GM12878 (cell line): ENCODE measurements at regions not wholly inside any gene's neighbourhood (a gene's known extent, or its start where the extent isn't known, plus 50 kb on each side); places are given as distances from the start of the nearest gene placed in this dataset.

Experiments
- ATAC-seq: fragments of 200-7000 bp; cut with Tn5 transposase; 3 replicates; pipeline ENCODE4 v1.9.1; 2020; ENCODE audit warnings: mild to moderate bottlenecking, moderate library complexity
- BruUV-seq: library from RNA; stranded (reverse); fragments of 400-500 nt; replicated peaks from 2 replicates; lab custom pipeline; 2021; lab: Mats Ljungman, UMichigan
- CTCF ChIA-PET: fragments of 300-600 bp; sonication (Branson Sonifier 250); formaldehyde crosslinking; extraction: SDS; loops from one replicate; lab custom pipeline; 2021; ENCODE audit warnings: inconsistent platforms; lab: Yijun Ruan, JAX
- POLR2A ChIA-PET: fragments of 350-600 bp; formaldehyde crosslinking; extraction: SDS; loops from one replicate; lab custom pipeline; 2021; ENCODE audit warnings: inconsistent platforms; lab: Charles Lee
- RAD21 ChIA-PET: fragments of 300-600 bp; sonication (Branson Sonifier 250); formaldehyde crosslinking; loops from one replicate; lab custom pipeline; 2023; ENCODE audit warnings: antibody characterized with exemption; ENCODE audit not compliant: unreplicated experiment; lab: Charles Lee
- SMC1A ChIA-PET: fragments of 300-600 bp; sonication (Branson Sonifier 250); formaldehyde crosslinking; loops from one replicate; lab custom pipeline; 2023; ENCODE audit not compliant: unreplicated experiment, uncharacterized antibody; lab: Charles Lee
- DNase-seq: peaks from one replicate; pipeline ENCODE4 v3.0.0-alpha.2; 2011; ENCODE audit warnings: low read depth, low spot score
- FAIRE-seq: peaks from 3 replicates; lab custom pipeline; 2011; peaks lifted over from hg19 to GRCh38; lab: Jason Lieb, UNC
- H2AFZ ChIP-seq: 2 replicates; pipeline ENCODE4 v1.6.0; 2011; ENCODE audit warnings: low read depth, low read length, control low read depth; ENCODE audit not compliant: control insufficient read depth
- H3K27ac ChIP-seq: 2 replicates; pipeline ENCODE4 v1.5.1; 2011; ENCODE audit warnings: control low read depth; ENCODE audit not compliant: control insufficient read depth, insufficient read depth
- H3K27me3 ChIP-seq, 2 experiments: replicated peaks in 1 of 2; 2 replicates each; pipeline versions ENCODE4 v1.6.0 to v1.6.1; 2011; ENCODE audit warnings: low read length in 1 of 2; ENCODE audit not compliant: control insufficient read depth in 2 of 2, insufficient read depth in 2 of 2
- H3K36me3 ChIP-seq, 2 experiments: 2 replicates each; pipeline ENCODE4 v1.5.1; 2011; ENCODE audit warnings: low read length in 1 of 2; ENCODE audit not compliant: control insufficient read depth in 2 of 2, insufficient read depth in 2 of 2
- H3K4me1 ChIP-seq: 2 replicates; pipeline ENCODE4 v1.6.1; 2011; ENCODE audit warnings: mild to moderate bottlenecking, low read length, moderate library complexity, mixed read lengths; ENCODE audit not compliant: control insufficient read depth, insufficient read depth
- H3K4me2 ChIP-seq: 2 replicates; pipeline ENCODE4 v1.6.0; 2011; ENCODE audit warnings: control low read depth; ENCODE audit not compliant: control insufficient read depth, insufficient read depth
- H3K4me3 ChIP-seq: fragments of 200-600 bp; sonication (generic); 2 replicates; pipeline ENCODE4 v1.5.1; 2016
- H3K79me2 ChIP-seq: 2 replicates; pipeline ENCODE4 v1.6.0; 2011; ENCODE audit warnings: low read length; ENCODE audit not compliant: control insufficient read depth, insufficient read depth
- H3K9ac ChIP-seq: 2 replicates; pipeline ENCODE4 v1.8.0; 2011; ENCODE audit warnings: low read length, control low read depth, mixed read lengths; ENCODE audit not compliant: control insufficient read depth, insufficient read depth
- H3K9me3 ChIP-seq: replicated peaks from 3 replicates; pipeline ENCODE4 v1.5.1; 2011; ENCODE audit warnings: mild to moderate bottlenecking, low read length; ENCODE audit not compliant: control insufficient read depth, insufficient read depth
- H4K20me1 ChIP-seq: 2 replicates; pipeline ENCODE4 v1.6.0; 2011; ENCODE audit not compliant: control insufficient read depth, insufficient read depth
- CBX5 ChIP-seq: sonication (generic); IDR thresholded peaks from 2 replicates; pipeline ENCODE4 v1.6.1; 2016; ENCODE audit warnings: low read depth, moderate library complexity, mild to moderate bottlenecking, inconsistent platforms
- EP300 ChIP-seq, 2 experiments: fragments of 150-350 bp in 1 of 2; IDR thresholded peaks; 2 replicates each; pipeline ENCODE4 v1.6.1; 2011 to 2012; ENCODE audit warnings: low read depth in 2 of 2, low read length in 2 of 2, borderline replicate concordance in 1 of 2, improper control_type of control experiment in 1 of 2, inconsistent platforms in 1 of 2; ENCODE audit not compliant: control insufficient read depth in 1 of 2
- HDAC2 ChIP-seq: fragments of 200-600 bp; sonication (generic); IDR thresholded peaks from 2 replicates; pipeline ENCODE4 v1.6.1; 2017
- POU2F2 ChIP-seq: IDR thresholded peaks from 3 replicates; pipeline ENCODE4 v1.6.1; 2011; ENCODE audit warnings: low read depth, mild to moderate bottlenecking, low read length, borderline replicate concordance
- RCOR1 ChIP-seq: conservative IDR thresholded peaks from 2 replicates; pipeline ENCODE4 v1.6.1; 2012; ENCODE audit warnings: low read depth, low read length, improper control_type of control experiment
- RUNX3 ChIP-seq: IDR thresholded peaks from 2 replicates; pipeline ENCODE4 v1.6.1; 2012; ENCODE audit warnings: low read length, inconsistent platforms
- SIN3A ChIP-seq: IDR thresholded peaks from 2 replicates; pipeline ENCODE4 v1.6.1; 2012; ENCODE audit warnings: low read depth, low read length, improper control_type of control experiment
- SREBF2 ChIP-seq: IDR thresholded peaks from 2 replicates; pipeline ENCODE4 v1.6.1; 2012; ENCODE audit warnings: mild to moderate bottlenecking, low read length
- STAT3 ChIP-seq: IDR thresholded peaks from 2 replicates; pipeline ENCODE4 v1.6.1; 2011; ENCODE audit warnings: low read depth, low read length, improper control_type of control experiment
- ZNF217 ChIP-seq: fragments of 450-650 bp; IDR thresholded peaks from 2 replicates; pipeline ENCODE4 v1.6.1; 2017; ENCODE audit warnings: antibody characterized with exemption, mild to moderate bottlenecking
- ZNF24 ChIP-seq: fragments of 450-650 bp; IDR thresholded peaks from 2 replicates; pipeline ENCODE4 v1.6.1; 2017; ENCODE audit warnings: antibody characterized with exemption, mild to moderate bottlenecking
- ZNF274 ChIP-seq: IDR thresholded peaks from one replicate; pipeline ENCODE4 v1.8.0; 2011; ENCODE audit not compliant: insufficient read length, insufficient read depth
- in situ Hi-C: fragments of 300-500 bp; cut with MboI; formaldehyde crosslinking; loops from 9 replicates; pipeline ENCODE4 v1.14.3; 2018; ENCODE audit warnings: mixed read lengths
- intact Hi-C: fragments of 100-400 bp; cut with micrococcal nuclease; formaldehyde crosslinking; loops from one replicate; pipeline ENCODE4 v1.14.2; 2022; ENCODE audit not compliant: unreplicated experiment
- TF ChIP-seq, protein P1 (sequence below): fragments of 450-650 bp; IDR thresholded peaks from 2 replicates; pipeline ENCODE4 v1.6.1; 2017; ENCODE audit warnings: mild to moderate bottlenecking, moderate library complexity
- TF ChIP-seq, protein P2 (sequence below): fragments of 150-350 bp; IDR thresholded peaks from 2 replicates; pipeline ENCODE4 v1.6.1; 2014; ENCODE audit warnings: mild to moderate bottlenecking, low read depth, low read length
- TF ChIP-seq, protein P3 (sequence below): fragments of 450-650 bp; formaldehyde crosslinking; IDR thresholded peaks from 2 replicates; pipeline ENCODE4 v1.4.0; 2020; ENCODE audit warnings: mild to moderate bottlenecking, moderate library complexity

DNA sequence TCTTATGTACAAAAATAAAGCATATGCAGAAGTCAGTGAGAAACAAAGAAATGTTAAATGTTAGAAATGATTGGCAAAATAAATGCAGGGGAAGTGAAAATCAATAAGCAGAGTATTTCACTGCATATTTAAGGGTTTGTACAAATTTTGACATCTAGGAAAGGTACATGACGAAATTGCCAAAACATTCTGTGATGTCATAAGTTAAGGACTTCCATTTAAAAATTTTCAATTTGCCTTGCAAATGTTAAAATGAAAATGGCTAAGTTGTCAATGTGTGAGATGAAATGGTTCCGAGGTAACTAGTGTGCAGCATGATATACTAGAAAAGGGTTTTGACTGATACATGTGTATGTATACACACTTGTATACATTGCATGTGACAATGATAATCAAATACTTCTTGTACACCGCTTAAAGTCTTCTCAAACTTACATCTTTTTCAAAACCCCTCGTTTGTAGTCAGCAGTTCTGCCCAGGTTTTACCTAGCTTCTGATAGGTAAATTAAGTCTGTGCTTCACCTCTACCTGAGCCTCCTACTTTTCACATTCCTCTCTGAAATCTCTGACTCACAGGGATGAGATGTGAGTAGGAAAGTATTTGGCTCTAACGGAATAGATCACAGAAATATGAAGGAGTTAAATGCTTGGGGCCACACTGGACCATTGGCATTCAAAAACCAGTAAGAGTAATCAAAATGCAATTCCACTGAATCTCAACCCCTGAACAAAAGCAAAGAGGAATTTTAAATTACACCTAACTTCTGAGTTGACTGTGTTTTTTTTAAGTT, 442.4 kb upstream of the FOXG1 start (continued):
- TF ChIP-seq, protein P1, sequence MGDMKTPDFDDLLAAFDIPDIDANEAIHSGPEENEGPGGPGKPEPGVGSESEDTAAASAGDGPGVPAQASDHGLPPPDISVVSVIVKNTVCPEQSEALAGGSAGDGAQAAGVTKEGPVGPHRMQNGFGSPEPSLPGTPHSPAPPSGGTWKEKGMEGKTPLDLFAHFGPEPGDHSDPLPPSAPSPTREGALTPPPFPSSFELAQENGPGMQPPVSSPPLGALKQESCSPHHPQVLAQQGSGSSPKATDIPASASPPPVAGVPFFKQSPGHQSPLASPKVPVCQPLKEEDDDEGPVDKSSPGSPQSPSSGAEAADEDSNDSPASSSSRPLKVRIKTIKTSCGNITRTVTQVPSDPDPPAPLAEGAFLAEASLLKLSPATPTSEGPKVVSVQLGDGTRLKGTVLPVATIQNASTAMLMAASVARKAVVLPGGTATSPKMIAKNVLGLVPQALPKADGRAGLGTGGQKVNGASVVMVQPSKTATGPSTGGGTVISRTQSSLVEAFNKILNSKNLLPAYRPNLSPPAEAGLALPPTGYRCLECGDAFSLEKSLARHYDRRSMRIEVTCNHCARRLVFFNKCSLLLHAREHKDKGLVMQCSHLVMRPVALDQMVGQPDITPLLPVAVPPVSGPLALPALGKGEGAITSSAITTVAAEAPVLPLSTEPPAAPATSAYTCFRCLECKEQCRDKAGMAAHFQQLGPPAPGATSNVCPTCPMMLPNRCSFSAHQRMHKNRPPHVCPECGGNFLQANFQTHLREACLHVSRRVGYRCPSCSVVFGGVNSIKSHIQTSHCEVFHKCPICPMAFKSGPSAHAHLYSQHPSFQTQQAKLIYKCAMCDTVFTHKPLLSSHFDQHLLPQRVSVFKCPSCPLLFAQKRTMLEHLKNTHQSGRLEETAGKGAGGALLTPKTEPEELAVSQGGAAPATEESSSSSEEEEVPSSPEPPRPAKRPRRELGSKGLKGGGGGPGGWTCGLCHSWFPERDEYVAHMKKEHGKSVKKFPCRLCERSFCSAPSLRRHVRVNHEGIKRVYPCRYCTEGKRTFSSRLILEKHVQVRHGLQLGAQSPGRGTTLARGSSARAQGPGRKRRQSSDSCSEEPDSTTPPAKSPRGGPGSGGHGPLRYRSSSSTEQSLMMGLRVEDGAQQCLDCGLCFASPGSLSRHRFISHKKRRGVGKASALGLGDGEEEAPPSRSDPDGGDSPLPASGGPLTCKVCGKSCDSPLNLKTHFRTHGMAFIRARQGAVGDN = no peak
- no peak for TF ChIP-seq ZNF24
- TF ChIP-seq RUNX3 = no peak

DNA sequence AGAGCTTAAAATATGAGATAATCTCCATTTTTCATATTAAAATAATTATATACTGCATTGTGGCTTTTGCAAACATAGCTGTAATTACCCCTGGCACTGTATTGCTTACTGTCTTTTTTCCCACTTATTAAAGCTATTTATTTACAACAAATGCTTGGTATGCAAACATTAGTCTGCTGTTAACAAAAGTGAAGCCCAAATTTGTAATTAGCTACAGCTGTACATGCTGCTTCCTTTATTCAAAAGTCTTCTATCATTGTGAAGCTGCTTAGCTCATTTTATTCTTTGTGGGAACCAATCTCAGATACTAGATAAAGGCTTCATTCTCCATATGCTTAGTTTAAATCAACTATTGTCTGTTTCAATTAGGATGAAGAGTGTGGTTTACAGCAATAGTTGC, 425.8 kb upstream of the FOXG1 start:
- intact Hi-C loops (no loop called here), in situ Hi-C loops (no loop called here)
- POLR2A ChIA-PET = no interaction called here
- H3K9me3 ChIP-seq = no peaks in the 10 kb centered on the region
- H4K20me1 ChIP-seq = no peaks in the 10 kb centered on the region
- SMC1A ChIA-PET = no interaction called here
- no TSS peak for BruUV-seq
- RAD21 ChIA-PET = no interaction called here
- DNase-seq = no peak
- no peak for FAIRE-seq
- H3K79me2 ChIP-seq = no peaks in the 10 kb centered on the region
- no peaks in the 10 kb centered on the region for H3K27me3 ChIP-seq
- no peak overlapping the region for H3K4me2 ChIP-seq
- ATAC-seq = no peak
- H3K9ac ChIP-seq = no peak overlapping the region
- no peak overlapping the region for H3K4me3 ChIP-seq
- no peaks in the 10 kb centered on the region for H3K4me1 ChIP-seq
- no peak overlapping the region for H3K27ac ChIP-seq
- no peak overlapping the region for H2AFZ ChIP-seq
- H3K36me3 ChIP-seq = no peaks in the 10 kb centered on the region
- CTCF ChIA-PET = no interaction called here
- TF ChIP-seq SREBF2 = no peak
- no peak for TF ChIP-seq RCOR1
- TF ChIP-seq, protein P2, sequence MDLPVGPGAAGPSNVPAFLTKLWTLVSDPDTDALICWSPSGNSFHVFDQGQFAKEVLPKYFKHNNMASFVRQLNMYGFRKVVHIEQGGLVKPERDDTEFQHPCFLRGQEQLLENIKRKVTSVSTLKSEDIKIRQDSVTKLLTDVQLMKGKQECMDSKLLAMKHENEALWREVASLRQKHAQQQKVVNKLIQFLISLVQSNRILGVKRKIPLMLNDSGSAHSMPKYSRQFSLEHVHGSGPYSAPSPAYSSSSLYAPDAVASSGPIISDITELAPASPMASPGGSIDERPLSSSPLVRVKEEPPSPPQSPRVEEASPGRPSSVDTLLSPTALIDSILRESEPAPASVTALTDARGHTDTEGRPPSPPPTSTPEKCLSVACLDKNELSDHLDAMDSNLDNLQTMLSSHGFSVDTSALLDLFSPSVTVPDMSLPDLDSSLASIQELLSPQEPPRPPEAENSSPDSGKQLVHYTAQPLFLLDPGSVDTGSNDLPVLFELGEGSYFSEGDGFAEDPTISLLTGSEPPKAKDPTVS = no peak
- no peak for TF ChIP-seq CBX5
- TF ChIP-seq ZNF217 = no peak
- no peak for TF ChIP-seq HDAC2
- no peak for TF ChIP-seq SIN3A
- no peak for TF ChIP-seq EP300 (IDR thresholded peaks at IDR 0.05; ENCODE audit: borderline replicate concordance in 1 of 2, control insufficient read depth in 1 of 2, low read depth in 2 of 2, low read length in 2 of 2)
- TF ChIP-seq STAT3 = no peak
- no peak for TF ChIP-seq POU2F2
- TF ChIP-seq, protein P3, sequence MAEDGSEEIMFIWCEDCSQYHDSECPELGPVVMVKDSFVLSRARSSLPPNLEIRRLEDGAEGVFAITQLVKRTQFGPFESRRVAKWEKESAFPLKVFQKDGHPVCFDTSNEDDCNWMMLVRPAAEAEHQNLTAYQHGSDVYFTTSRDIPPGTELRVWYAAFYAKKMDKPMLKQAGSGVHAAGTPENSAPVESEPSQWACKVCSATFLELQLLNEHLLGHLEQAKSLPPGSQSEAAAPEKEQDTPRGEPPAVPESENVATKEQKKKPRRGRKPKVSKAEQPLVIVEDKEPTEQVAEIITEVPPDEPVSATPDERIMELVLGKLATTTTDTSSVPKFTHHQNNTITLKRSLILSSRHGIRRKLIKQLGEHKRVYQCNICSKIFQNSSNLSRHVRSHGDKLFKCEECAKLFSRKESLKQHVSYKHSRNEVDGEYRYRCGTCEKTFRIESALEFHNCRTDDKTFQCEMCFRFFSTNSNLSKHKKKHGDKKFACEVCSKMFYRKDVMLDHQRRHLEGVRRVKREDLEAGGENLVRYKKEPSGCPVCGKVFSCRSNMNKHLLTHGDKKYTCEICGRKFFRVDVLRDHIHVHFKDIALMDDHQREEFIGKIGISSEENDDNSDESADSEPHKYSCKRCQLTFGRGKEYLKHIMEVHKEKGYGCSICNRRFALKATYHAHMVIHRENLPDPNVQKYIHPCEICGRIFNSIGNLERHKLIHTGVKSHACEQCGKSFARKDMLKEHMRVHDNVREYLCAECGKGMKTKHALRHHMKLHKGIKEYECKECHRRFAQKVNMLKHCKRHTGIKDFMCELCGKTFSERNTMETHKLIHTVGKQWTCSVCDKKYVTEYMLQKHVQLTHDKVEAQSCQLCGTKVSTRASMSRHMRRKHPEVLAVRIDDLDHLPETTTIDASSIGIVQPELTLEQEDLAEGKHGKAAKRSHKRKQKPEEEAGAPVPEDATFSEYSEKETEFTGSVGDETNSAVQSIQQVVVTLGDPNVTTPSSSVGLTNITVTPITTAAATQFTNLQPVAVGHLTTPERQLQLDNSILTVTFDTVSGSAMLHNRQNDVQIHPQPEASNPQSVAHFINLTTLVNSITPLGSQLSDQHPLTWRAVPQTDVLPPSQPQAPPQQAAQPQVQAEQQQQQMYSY = no peak
- TF ChIP-seq ZNF274 = no peak
